SH-SY5Y (cell line): ENCODE measurements at regions not wholly inside any gene's neighbourhood (a gene's known extent, or its start where the extent isn't known, plus 50 kb on each side); places are given as distances from the start of the nearest gene placed in this dataset.

ENCODE experiments used
- GATA2 ChIP-seq: IDR thresholded peaks from 2 replicates; pipeline ENCODE4 v1.6.1; 2011; ENCODE audit warnings: mild to moderate bottlenecking, low read depth, low read length
- GATA3 ChIP-seq: IDR thresholded peaks from 2 replicates; pipeline ENCODE4 v1.6.1; 2011; ENCODE audit warnings: low read depth, mild to moderate bottlenecking, low read length, moderate library complexity

DNA sequence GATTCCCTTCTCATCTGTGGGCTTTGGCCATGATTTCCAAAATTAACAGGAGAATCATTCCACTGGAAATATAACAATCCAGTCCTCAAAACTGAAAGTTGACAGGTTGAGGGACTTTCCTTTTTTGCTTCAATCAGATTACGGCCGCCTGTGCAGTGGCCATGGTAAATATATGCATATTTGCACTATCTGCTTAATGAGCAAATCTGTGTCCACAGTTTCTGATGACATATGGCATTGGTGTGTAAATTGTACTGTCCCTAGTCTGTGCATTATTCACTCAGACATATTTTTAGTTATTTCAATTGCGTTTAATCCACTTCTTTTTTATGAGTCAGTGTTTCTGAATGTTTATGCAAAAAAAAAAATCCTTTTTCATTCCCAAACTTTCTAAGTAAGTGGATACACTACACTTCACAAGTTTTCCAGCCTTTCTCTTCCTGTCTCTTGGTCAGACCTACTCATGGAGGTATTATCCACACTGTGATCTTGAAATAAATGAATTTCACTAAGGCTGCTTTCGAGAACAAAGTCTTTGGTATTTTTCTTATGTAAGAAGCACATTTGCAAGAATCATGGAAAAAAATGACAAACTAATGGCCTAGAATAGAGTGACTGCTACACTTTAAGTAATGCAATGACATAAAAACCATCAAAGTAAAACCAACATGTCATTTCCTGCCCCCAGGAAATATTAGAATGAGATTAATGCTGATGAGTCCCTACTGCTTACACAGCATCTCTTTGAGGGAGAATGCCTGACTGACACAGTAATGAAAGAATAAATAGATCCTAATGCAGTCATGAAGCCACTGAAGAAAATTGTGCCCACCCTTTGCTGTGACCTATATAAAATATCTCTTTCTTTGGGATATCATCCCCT, 76.4 kb upstream of the MTNR1B start:
- TF ChIP-seq GATA3 (no peak), GATA2 (no peak)
